ENCODE measurements at regions not wholly inside any gene's neighbourhood (a gene's known extent, or its start where the extent isn't known, plus 50 kb on each side); places are given as distances from the start of the nearest gene placed in this dataset.

GRCh38 chr7:136039577-136040345 lies 62.6 kb upstream of the MTPN start:
- no peaks in the 10 kb centered on the region for H3K79me1 ChIP-seq (ENCODE audit: insufficient read depth, low read depth, low read length, poor library complexity, severe bottlenecking)
- no peaks in the 10 kb centered on the region for H3K79me2 ChIP-seq (ENCODE audit: insufficient read depth, low read length)
- H2BK5ac ChIP-seq (ENCODE audit: insufficient read length, low read length), result no peak overlapping the region
- no peak overlapping the region for H3K9ac ChIP-seq (ENCODE audit: extremely low read depth, insufficient read length, low read length)
- no peaks in the 10 kb centered on the region for H3K9me3 ChIP-seq (ENCODE audit: control insufficient read depth, low read depth, low read length)
- WGBS (ENCODE audit: extremely low coverage, insufficient read length, low lambda C conversion rate), result no CpG with 5 or more reads among the region's 5 CpGs
- H4K5ac ChIP-seq (ENCODE audit: insufficient read length, low read depth, low read length), result no peak overlapping the region
- H3K4me1 Mint-ChIP-seq, result peaks cover 8 to 10% of the 10 kb centered on the region in 2 experiments
- no peak overlapping the region for H2BK120ac ChIP-seq (ENCODE audit: low read depth, low read length, poor library complexity, severe bottlenecking)
- H3K27ac ChIP-seq (ENCODE audit: insufficient read length, low read depth, low read length), result no peak overlapping the region
- H3K56ac ChIP-seq (ENCODE audit: insufficient read length, low read depth, low read length), result no peak overlapping the region
- H2BK12ac ChIP-seq (ENCODE audit: insufficient read length, low read depth, low read length), result no peak overlapping the region
- no peak overlapping the region for H2BK20ac ChIP-seq (ENCODE audit: low read depth, low read length, poor library complexity, severe bottlenecking)
- no peak overlapping the region for H3K4me3 Mint-ChIP-seq
- H2AK5ac ChIP-seq (ENCODE audit: insufficient read length, low read length), result no peak overlapping the region
- H3T11ph ChIP-seq (ENCODE audit: low read length), result no peak overlapping the region
- peaks cover 3 to 12% of the 10 kb centered on the region in 2 experiments; a peak in 4 of 5 replicates for H3K9me3 Mint-ChIP-seq
- no peak for DNase-seq
- H2AFZ ChIP-seq (ENCODE audit: low read length), result no peak overlapping the region
- H4K8ac ChIP-seq (replicated peaks; ENCODE audit: insufficient read length, low read depth, low read length), result no peak overlapping the region
- no peak overlapping the region for H3K4ac ChIP-seq (ENCODE audit: low read depth, low read length)
- H3K27me3 ChIP-seq (ENCODE audit: insufficient read depth, low read length), result no peaks in the 10 kb centered on the region
- no peaks in the 10 kb centered on the region for H3K23me2 ChIP-seq (ENCODE audit: insufficient read length, low read depth, low read length, poor library complexity, severe bottlenecking)
- no peak overlapping the region for H3K4me2 ChIP-seq (ENCODE audit: insufficient read depth, insufficient read length, low read length)
- H3K23ac ChIP-seq (ENCODE audit: insufficient read length, low read depth, low read length), result no peak overlapping the region
- no peak overlapping the region for H3K14ac ChIP-seq (ENCODE audit: insufficient read depth, low read length)
- peaks cover 0 to 14% (median 3%) of the 10 kb centered on the region in 3 experiments; a peak in 3 of 7 replicates for H3K36me3 Mint-ChIP-seq (ENCODE audit: insufficient read depth in 1 of 3, low read depth in 3 of 3)
- no peak overlapping the region for H3K27ac Mint-ChIP-seq
- TF ChIP-seq, protein P1, sequence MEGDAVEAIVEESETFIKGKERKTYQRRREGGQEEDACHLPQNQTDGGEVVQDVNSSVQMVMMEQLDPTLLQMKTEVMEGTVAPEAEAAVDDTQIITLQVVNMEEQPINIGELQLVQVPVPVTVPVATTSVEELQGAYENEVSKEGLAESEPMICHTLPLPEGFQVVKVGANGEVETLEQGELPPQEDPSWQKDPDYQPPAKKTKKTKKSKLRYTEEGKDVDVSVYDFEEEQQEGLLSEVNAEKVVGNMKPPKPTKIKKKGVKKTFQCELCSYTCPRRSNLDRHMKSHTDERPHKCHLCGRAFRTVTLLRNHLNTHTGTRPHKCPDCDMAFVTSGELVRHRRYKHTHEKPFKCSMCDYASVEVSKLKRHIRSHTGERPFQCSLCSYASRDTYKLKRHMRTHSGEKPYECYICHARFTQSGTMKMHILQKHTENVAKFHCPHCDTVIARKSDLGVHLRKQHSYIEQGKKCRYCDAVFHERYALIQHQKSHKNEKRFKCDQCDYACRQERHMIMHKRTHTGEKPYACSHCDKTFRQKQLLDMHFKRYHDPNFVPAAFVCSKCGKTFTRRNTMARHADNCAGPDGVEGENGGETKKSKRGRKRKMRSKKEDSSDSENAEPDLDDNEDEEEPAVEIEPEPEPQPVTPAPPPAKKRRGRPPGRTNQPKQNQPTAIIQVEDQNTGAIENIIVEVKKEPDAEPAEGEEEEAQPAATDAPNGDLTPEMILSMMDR (conservative IDR thresholded peaks at IDR 0.05), result no peak
- no peak overlapping the region for H4K91ac ChIP-seq (ENCODE audit: insufficient read length, low read depth, low read length)
- H3K4me1 ChIP-seq (ENCODE audit: insufficient read depth, low read length), result no peaks in the 10 kb centered on the region
- no peak overlapping the region for H2BK15ac ChIP-seq (ENCODE audit: low read depth, low read length)
- no peaks in the 10 kb centered on the region; the same call in 1 of the 2 replicates for H3K27me3 Mint-ChIP-seq (ENCODE audit: low read depth)
- no peak overlapping the region for H3K18ac ChIP-seq (ENCODE audit: insufficient read length, low read depth, low read length)
- H4K20me1 ChIP-seq (ENCODE audit: control insufficient read depth, insufficient read depth, insufficient read length), result no peaks in the 10 kb centered on the region
